HCT116 (cell line): ENCODE measurements at regions not wholly inside any gene's neighbourhood (a gene's known extent, or its start where the extent isn't known, plus 50 kb on each side); places are given as distances from the start of the nearest gene placed in this dataset.
"Not testable (repeated sequence)": the region's sequence is repeated elsewhere in the genome, so short reads cannot be mapped to it uniquely, and the experiment has no call there.

Experiments used
- ATAC-seq: fragments of 200-7000 bp; cut with Tn5 transposase; 2 replicates; pipeline ENCODE4 v1.9.1; 2020; ENCODE audit warnings: mild to moderate bottlenecking, moderate library complexity
- BruUV-seq: library from RNA; stranded (reverse); fragments of 400-500 nt; replicated peaks from 2 replicates; lab custom pipeline; 2021; lab: Mats Ljungman, UMichigan
- CTCF ChIA-PET: fragments of 300-600 bp; sonication (Branson Sonifier 250); formaldehyde crosslinking; loops from one replicate; lab custom pipeline; 2021; ENCODE audit warnings: antibody characterized with exemption; lab: Charles Lee
- POLR2A ChIA-PET: fragments of 300-600, 350-600 bp; sonication (Branson Sonifier 250); formaldehyde crosslinking; loops from one replicate; lab custom pipeline; 2021; ENCODE audit warnings: antibody characterized with exemption; lab: Charles Lee
- RAD21 ChIA-PET, 2 experiments: fragments of 300-600 bp; sonication (Branson Sonifier 250); formaldehyde crosslinking; loops; one replicate each; lab custom pipeline; 2023; ENCODE audit warnings: low total read pairs in 2 of 2; ENCODE audit not compliant: uncharacterized antibody in 2 of 2, unreplicated experiment in 2 of 2, low non-redundant PET in 1 of 2; lab: Charles Lee
- DNase-seq: peaks from one replicate; pipeline ENCODE4 v3.0.0-alpha.2; 2010; ENCODE audit warnings: low read depth, low spot score
- H2AFZ ChIP-seq: fragments of 200-600 bp; shearing (Covaris generic), sonication (generic); 2 replicates; pipeline ENCODE4 v1.6.1; 2017; ENCODE audit warnings: low read depth, mixed run types, mixed read lengths, antibody characterized with exemption, low read length; ENCODE audit not compliant: poor library complexity, severe bottlenecking
- H3K27ac ChIP-seq: 2 replicates; pipeline ENCODE4 v1.5.1; 2012; ENCODE audit warnings: low read depth, low read length
- H3K27me3 ChIP-seq: fragments of 200-600 bp; sonication (generic); 2 replicates; pipeline ENCODE4 v1.6.1; 2016; ENCODE audit warnings: mixed run types, low read length, mixed read lengths; ENCODE audit not compliant: insufficient read depth
- H3K36me3 ChIP-seq, 2 experiments: fragments of 200-500 bp in 1 of 2; fragments of 200-600 bp in 1 of 2; sonication (Bioruptor generic) in 1 of 2; sonication (generic) in 1 of 2; 2 replicates each; pipeline versions ENCODE4 v1.5.1 to v1.6.1; 2014 to 2016; ENCODE audit warnings: low read length in 2 of 2, inconsistent platforms in 1 of 2, mixed read lengths in 1 of 2, mixed run types in 1 of 2; ENCODE audit not compliant: insufficient read depth in 2 of 2, control insufficient read depth in 1 of 2
- H3K4me1 ChIP-seq, 2 experiments: fragments of 200-600 bp in 1 of 2; sonication (generic) in 1 of 2; 2 replicates each; pipeline versions ENCODE4 v1.5.1 to v1.6.1; 2012 to 2017; ENCODE audit warnings: low read length in 2 of 2, inconsistent platforms in 1 of 2, mild to moderate bottlenecking in 1 of 2, mixed read lengths in 1 of 2, mixed run types in 1 of 2, moderate library complexity in 1 of 2; ENCODE audit not compliant: insufficient read depth in 2 of 2, control insufficient read depth in 1 of 2
- H3K4me2 ChIP-seq: fragments of 200-600 bp; sonication (generic); 2 replicates; pipeline ENCODE4 v1.6.1; 2017; ENCODE audit warnings: mixed run types, low read length, mixed read lengths
- H3K4me3 ChIP-seq, 2 experiments: fragments of 200-600 bp in 1 of 2; sonication (generic) in 1 of 2; replicated peaks in 1 of 2; 2 replicates each; pipeline ENCODE4 v1.5.1; 2011 to 2016; ENCODE audit warnings: low read length in 2 of 2, control low read depth in 1 of 2, low read depth in 1 of 2, mild to moderate bottlenecking in 1 of 2, mixed read lengths in 1 of 2, mixed run types in 1 of 2
- H3K79me2 ChIP-seq: fragments of 200-600 bp; sonication (generic); 2 replicates; pipeline ENCODE4 v1.6.1; 2017; ENCODE audit warnings: mild to moderate bottlenecking, mixed run types, low read length, moderate library complexity, mixed read lengths; ENCODE audit not compliant: insufficient read depth
- H3K9ac ChIP-seq: fragments of 200-600 bp; sonication (generic); 2 replicates; pipeline ENCODE4 v1.6.1; 2016; ENCODE audit warnings: low read length, mixed read lengths
- H3K9me2 ChIP-seq: fragments of 200-600 bp; sonication (generic), shearing (Covaris generic); 2 replicates; pipeline ENCODE4 v1.6.1; 2017; ENCODE audit warnings: mixed run types, mild to moderate bottlenecking, moderate library complexity; ENCODE audit not compliant: insufficient read depth
- H3K9me3 ChIP-seq, 2 experiments: fragments of 200-500 bp in 1 of 2; fragments of 200-600 bp in 1 of 2; sonication (Bioruptor generic) in 1 of 2; sonication (generic) in 1 of 2; 2 replicates each; pipeline ENCODE4 v1.6.1; 2014 to 2017; ENCODE audit warnings: low read length in 2 of 2, mixed read lengths in 2 of 2, inconsistent platforms in 1 of 2, low read depth in 1 of 2, mild to moderate bottlenecking in 1 of 2, mixed run types in 1 of 2, moderate library complexity in 1 of 2; ENCODE audit not compliant: control insufficient read depth in 1 of 2, insufficient read depth in 1 of 2
- H4K20me1 ChIP-seq: fragments of 200-600 bp; sonication (generic), shearing (Covaris generic); 2 replicates; pipeline ENCODE4 v1.6.1; 2017; ENCODE audit warnings: mixed run types, mild to moderate bottlenecking, moderate library complexity; ENCODE audit not compliant: insufficient read depth
- CBX3 ChIP-seq: IDR thresholded peaks from 2 replicates; pipeline ENCODE4 v1.6.1; 2012; ENCODE audit warnings: low read depth
- CEBPB ChIP-seq: IDR thresholded peaks from 2 replicates; pipeline ENCODE4 v1.6.1; 2012; ENCODE audit warnings: low read depth
- EGR1 ChIP-seq: IDR thresholded peaks from 2 replicates; pipeline ENCODE4 v1.6.1; 2012; ENCODE audit warnings: low read depth
- EZH2 ChIP-seq: fragments of 200-600 bp; sonication (generic); IDR thresholded peaks from 2 replicates; pipeline ENCODE4 v1.6.1; 2017; ENCODE audit warnings: antibody characterized with exemption, mixed run types
- EZH2phosphoT487 ChIP-seq: fragments of 200-600 bp; IDR thresholded peaks from 2 replicates; pipeline ENCODE4 v1.6.1; 2018; ENCODE audit warnings: antibody characterized with exemption, borderline replicate concordance
- FOSL1 ChIP-seq: IDR thresholded peaks from 2 replicates; pipeline ENCODE4 v1.6.1; 2012; ENCODE audit warnings: low read depth
- JUND ChIP-seq: IDR thresholded peaks from 2 replicates; pipeline ENCODE4 v1.6.1; 2012
- POLR2A ChIP-seq: IDR thresholded peaks from 2 replicates; pipeline ENCODE4 v1.7.0; 2011; ENCODE audit warnings: borderline replicate concordance; ENCODE audit not compliant: insufficient read depth, insufficient read length; ENCODE audit errors: extremely low read depth
- POLR2AphosphoS5 ChIP-seq: IDR thresholded peaks from 2 replicates; pipeline ENCODE4 v1.6.1; 2011; ENCODE audit warnings: mild to moderate bottlenecking, low read depth, low read length, moderate library complexity
- SIN3A ChIP-seq: IDR thresholded peaks from 2 replicates; pipeline ENCODE4 v1.6.1; 2012; ENCODE audit warnings: low read depth
- SP1 ChIP-seq: IDR thresholded peaks from 2 replicates; pipeline ENCODE4 v1.6.1; 2012; ENCODE audit warnings: low read depth
- SRF ChIP-seq: IDR thresholded peaks from 2 replicates; pipeline ENCODE4 v1.6.1; 2012; ENCODE audit warnings: low read depth
- TCF7L2 ChIP-seq: IDR thresholded peaks from 2 replicates; pipeline ENCODE4 v1.7.0; 2011; ENCODE audit warnings: borderline replicate concordance, inconsistent platforms; ENCODE audit not compliant: insufficient read depth, insufficient read length; ENCODE audit errors: extremely low read depth
- YY1 ChIP-seq: IDR thresholded peaks from 2 replicates; pipeline ENCODE4 v1.6.1; 2011; ENCODE audit warnings: low read length, low read depth, moderate library complexity, mild to moderate bottlenecking; ENCODE audit not compliant: insufficient replicate concordance; ENCODE audit errors: extremely low read depth
- ZFX ChIP-seq: fragments of 450-650 bp; IDR thresholded peaks from 2 replicates; pipeline ENCODE4 v1.6.1; 2017
- ZNF274 ChIP-seq: fragments of 200-500 bp; sonication (Bioruptor generic); IDR thresholded peaks from 2 replicates; pipeline ENCODE4 v1.6.1; 2014; ENCODE audit warnings: mild to moderate bottlenecking, low read depth, low read length, inconsistent platforms
- intact Hi-C: fragments of 100-400 bp; cut with micrococcal nuclease; formaldehyde crosslinking; loops from 2 replicates; pipeline ENCODE4 v1.10.0; 2022
- TF ChIP-seq, protein P1 (sequence below): IDR thresholded peaks from 2 replicates; pipeline ENCODE4 v1.6.1; 2011; ENCODE audit warnings: mild to moderate bottlenecking, low read length, moderate library complexity; ENCODE audit not compliant: insufficient replicate concordance; ENCODE audit errors: extremely low read depth
- TF ChIP-seq, protein P2 (sequence below), 3 experiments: fragments of 200-600 bp in 1 of 3; sonication (generic) in 1 of 3; IDR thresholded peaks in 2 of 3; conservative IDR thresholded peaks in 1 of 3; 2 replicates each; pipeline ENCODE4 v1.5.1; 2012 to 2017; ENCODE audit warnings: low read depth in 2 of 3, low read length in 2 of 3, antibody characterized with exemption in 1 of 3, borderline replicate concordance in 1 of 3, control low read depth in 1 of 3, mild to moderate bottlenecking in 1 of 3, mixed read lengths in 1 of 3, mixed run types in 1 of 3, moderate library complexity in 1 of 3; ENCODE audit not compliant: insufficient read depth in 1 of 3
- TF ChIP-seq, protein P3 (sequence below): IDR thresholded peaks from 2 replicates; pipeline ENCODE4 v1.6.1; 2012
- TF ChIP-seq, protein P4 (sequence below): IDR thresholded peaks from 2 replicates; pipeline ENCODE4 v1.6.1; 2012

DNA sequence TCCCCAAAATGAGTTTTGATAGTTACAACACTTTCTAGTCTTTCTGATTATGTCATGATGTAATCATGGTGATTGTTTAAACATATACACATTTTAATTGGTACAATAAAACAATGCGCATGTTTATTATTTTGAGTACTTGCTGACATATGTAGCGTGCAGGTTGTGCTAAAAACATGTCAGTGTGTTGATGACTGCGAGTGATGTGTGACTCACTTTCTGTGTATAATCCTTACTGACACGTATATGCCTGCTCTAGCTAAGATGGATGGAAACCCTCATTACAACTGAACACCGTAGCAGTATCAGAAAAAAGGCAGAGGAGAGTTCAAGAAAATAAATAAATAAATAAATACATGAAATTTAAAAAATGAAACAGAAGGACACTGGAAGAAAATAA, 1552.4 kb upstream of the FLRT2 start:
- DNase-seq (no peak), ATAC-seq (no peak)
- Histone ChIP-seq H3K27me3 (no peaks in the 10 kb centered on the region), H3K27ac (no peak overlapping the region), H3K9me2 (no peaks in the 10 kb centered on the region), H3K36me3 (no peaks in the 10 kb centered on the region), H3K4me3 (no peak overlapping the region), H2AFZ (no peak overlapping the region), H3K79me2 (no peaks in the 10 kb centered on the region), H3K9ac (no peak overlapping the region), H3K4me2 (no peak overlapping the region), H4K20me1 (no peaks in the 10 kb centered on the region), H3K4me1 (no peaks in the 10 kb centered on the region), H3K9me3 (peaks cover 0 to 24% of the 10 kb centered on the region in 2 experiments; a peak in 3 of 4 replicates)
- CTCF ChIA-PET, result no interaction called here
- POLR2A ChIA-PET, result no interaction called here
- RAD21 ChIA-PET, result no interaction called here
- intact Hi-C loops, result no loop called here
- BruUV-seq, result no TSS peak
- TF ChIP-seq JUND, result no peak
- TF ChIP-seq, protein P1, sequence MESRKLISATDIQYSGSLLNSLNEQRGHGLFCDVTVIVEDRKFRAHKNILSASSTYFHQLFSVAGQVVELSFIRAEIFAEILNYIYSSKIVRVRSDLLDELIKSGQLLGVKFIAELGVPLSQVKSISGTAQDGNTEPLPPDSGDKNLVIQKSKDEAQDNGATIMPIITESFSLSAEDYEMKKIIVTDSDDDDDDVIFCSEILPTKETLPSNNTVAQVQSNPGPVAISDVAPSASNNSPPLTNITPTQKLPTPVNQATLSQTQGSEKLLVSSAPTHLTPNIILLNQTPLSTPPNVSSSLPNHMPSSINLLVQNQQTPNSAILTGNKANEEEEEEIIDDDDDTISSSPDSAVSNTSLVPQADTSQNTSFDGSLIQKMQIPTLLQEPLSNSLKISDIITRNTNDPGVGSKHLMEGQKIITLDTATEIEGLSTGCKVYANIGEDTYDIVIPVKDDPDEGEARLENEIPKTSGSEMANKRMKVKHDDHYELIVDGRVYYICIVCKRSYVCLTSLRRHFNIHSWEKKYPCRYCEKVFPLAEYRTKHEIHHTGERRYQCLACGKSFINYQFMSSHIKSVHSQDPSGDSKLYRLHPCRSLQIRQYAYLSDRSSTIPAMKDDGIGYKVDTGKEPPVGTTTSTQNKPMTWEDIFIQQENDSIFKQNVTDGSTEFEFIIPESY, result no peak
- no peak for TF ChIP-seq FOSL1
- TF ChIP-seq, protein P2, sequence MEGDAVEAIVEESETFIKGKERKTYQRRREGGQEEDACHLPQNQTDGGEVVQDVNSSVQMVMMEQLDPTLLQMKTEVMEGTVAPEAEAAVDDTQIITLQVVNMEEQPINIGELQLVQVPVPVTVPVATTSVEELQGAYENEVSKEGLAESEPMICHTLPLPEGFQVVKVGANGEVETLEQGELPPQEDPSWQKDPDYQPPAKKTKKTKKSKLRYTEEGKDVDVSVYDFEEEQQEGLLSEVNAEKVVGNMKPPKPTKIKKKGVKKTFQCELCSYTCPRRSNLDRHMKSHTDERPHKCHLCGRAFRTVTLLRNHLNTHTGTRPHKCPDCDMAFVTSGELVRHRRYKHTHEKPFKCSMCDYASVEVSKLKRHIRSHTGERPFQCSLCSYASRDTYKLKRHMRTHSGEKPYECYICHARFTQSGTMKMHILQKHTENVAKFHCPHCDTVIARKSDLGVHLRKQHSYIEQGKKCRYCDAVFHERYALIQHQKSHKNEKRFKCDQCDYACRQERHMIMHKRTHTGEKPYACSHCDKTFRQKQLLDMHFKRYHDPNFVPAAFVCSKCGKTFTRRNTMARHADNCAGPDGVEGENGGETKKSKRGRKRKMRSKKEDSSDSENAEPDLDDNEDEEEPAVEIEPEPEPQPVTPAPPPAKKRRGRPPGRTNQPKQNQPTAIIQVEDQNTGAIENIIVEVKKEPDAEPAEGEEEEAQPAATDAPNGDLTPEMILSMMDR (IDR thresholded peaks at IDR 0.05 in 2 of 3, conservative IDR thresholded peaks at IDR 0.05 in 1 of 3; ENCODE audit: borderline replicate concordance in 1 of 3, insufficient read depth in 1 of 3, low read depth in 2 of 3, low read length in 2 of 3), result no peak
- no peak for TF ChIP-seq YY1
- no peak for TF ChIP-seq SIN3A
- TF ChIP-seq EZH2, result no peak
- no peak for TF ChIP-seq SRF
- no peak for TF ChIP-seq CBX3
- TF ChIP-seq POLR2AphosphoS5, result no peak
- TF ChIP-seq POLR2A, result no peak
- no peak for TF ChIP-seq ZFX
- no peak for TF ChIP-seq EGR1
- no peak for TF ChIP-seq ZNF274
- TF ChIP-seq TCF7L2, result no peak
- TF ChIP-seq CEBPB, result no peak
- TF ChIP-seq EZH2phosphoT487, result no peak
- TF ChIP-seq, protein P3, sequence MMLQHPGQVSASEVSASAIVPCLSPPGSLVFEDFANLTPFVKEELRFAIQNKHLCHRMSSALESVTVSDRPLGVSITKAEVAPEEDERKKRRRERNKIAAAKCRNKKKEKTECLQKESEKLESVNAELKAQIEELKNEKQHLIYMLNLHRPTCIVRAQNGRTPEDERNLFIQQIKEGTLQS, result no peak
- TF ChIP-seq SP1, result no peak
- TF ChIP-seq, protein P4, sequence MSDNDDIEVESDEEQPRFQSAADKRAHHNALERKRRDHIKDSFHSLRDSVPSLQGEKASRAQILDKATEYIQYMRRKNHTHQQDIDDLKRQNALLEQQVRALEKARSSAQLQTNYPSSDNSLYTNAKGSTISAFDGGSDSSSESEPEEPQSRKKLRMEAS, result no peak

DNA sequence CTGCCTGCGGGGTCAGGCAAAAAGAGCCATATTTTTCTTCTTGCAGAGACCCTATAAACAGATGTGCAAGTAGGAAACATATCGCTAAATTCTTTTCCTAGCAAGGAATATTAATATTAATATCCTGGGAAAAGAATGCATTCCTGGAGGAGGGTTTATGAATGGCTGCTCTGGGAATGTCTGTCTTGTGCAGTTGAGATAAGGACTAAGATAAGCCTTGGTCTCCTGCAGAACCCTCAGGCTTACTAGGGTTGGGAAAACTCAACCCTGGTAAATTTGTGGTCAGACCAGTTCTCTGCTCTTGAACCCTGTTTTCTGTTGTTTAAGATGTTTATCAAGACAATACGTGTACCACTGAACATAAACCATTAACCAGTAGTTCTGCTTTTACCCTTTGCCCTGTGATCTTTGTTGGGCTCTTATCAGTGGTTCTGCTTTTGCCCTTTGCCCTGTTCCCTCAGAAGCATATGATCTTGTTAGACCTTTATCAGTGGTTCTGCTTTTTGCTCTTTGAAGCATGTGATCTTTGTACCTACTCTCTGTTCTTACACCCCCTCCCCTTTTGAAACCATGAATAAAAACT, 1548.2 kb upstream of the FLRT2 start:
- peaks cover 0 to 13% of the 10 kb centered on the region in 2 experiments; a peak in 3 of 4 replicates for H3K9me3 ChIP-seq

More for the DNA sequence above, 1548.2 kb upstream of the FLRT2 start:
- H3K4me2 ChIP-seq, H3K9ac ChIP-seq, intact Hi-C loops, BruUV-seq, H3K9me2 ChIP-seq, H2AFZ ChIP-seq, CTCF ChIA-PET, H3K4me3 ChIP-seq, DNase-seq, H3K27me3 ChIP-seq, H3K36me3 ChIP-seq, RAD21 ChIA-PET, H3K4me1 ChIP-seq, H4K20me1 ChIP-seq, H3K27ac ChIP-seq, ATAC-seq, POLR2A ChIA-PET, H3K79me2 ChIP-seq: not testable (repeated sequence)
